NCI-H2107 treated with DMSO at 0.1 percent for 48 hours (cell line): ENCODE measurements at regions not wholly inside any gene's neighbourhood (a gene's known extent, or its start where the extent isn't known, plus 50 kb on each side); places are given as distances from the start of the nearest gene placed in this dataset.
"Not testable (repeated sequence)": the region's sequence is repeated elsewhere in the genome, so short reads cannot be mapped to it uniquely, and the experiment has no call there.

Experiments used
- DNase-seq: peaks from one replicate; lab custom pipeline; 2025; ENCODE audit not compliant: unreplicated experiment; lab: John Stamatoyannopoulos, UW

- DNase-seq: no peak
Measured at GRCh38 chr15:95763426-95763825, 567.1 kb upstream of the NR2F2 start.

- DNase-seq: no peak
Measured at GRCh38 chr15:95765161-95765560, 565.3 kb upstream of the NR2F2 start.

- DNase-seq: no peak
Measured at GRCh38 chr15:95770196-95770595, 560.3 kb upstream of the NR2F2 start.

- DNase-seq: no peak
Measured at GRCh38 chr15:95772982-95773381, 557.5 kb upstream of the NR2F2 start.

- no peak for DNase-seq
Measured at GRCh38 chr15:95784508-95784907, 546.0 kb upstream of the NR2F2 start.

- not testable (repeated sequence) for DNase-seq
Measured at GRCh38 chr15:95785276-95785675, 545.2 kb upstream of the NR2F2 start.

GRCh38 chr15:95793231-95793630, 537.3 kb upstream of the NR2F2 start:
- no peak for DNase-seq

GRCh38 chr15:95795386-95795785, 535.1 kb upstream of the NR2F2 start:
- no peak for DNase-seq

- no peak for DNase-seq
Measured at GRCh38 chr15:95799286-95800200, 531.0 kb upstream of the NR2F2 start.

GRCh38 chr15:95804484-95804883, 526.0 kb upstream of the NR2F2 start:
- no peak for DNase-seq

GRCh38 chr15:95812491-95812890, 518.0 kb upstream of the NR2F2 start:
- no peak for DNase-seq

- no peak for DNase-seq
Measured at GRCh38 chr15:95814908-95815307, 515.6 kb upstream of the NR2F2 start.

- no peak for DNase-seq
Measured at GRCh38 chr15:95816591-95816990, 513.9 kb upstream of the NR2F2 start.

GRCh38 chr15:95822961-95823360, 507.5 kb upstream of the NR2F2 start:
- DNase-seq: no peak

GRCh38 chr15:95825208-95825607, 505.3 kb upstream of the NR2F2 start:
- DNase-seq: no peak

- DNase-seq: no peak
Measured at GRCh38 chr15:95825671-95826411, 504.7 kb upstream of the NR2F2 start.

GRCh38 chr15:95826412-95827195, 503.9 kb upstream of the NR2F2 start:
- no peak for DNase-seq

- no peak for DNase-seq
Measured at GRCh38 chr15:95829062-95829461, 501.4 kb upstream of the NR2F2 start.

GRCh38 chr15:95830281-95830680, 500.2 kb upstream of the NR2F2 start:
- DNase-seq: peak; percentile 7

- peak; percentile 15 for DNase-seq
Measured at GRCh38 chr15:95832668-95833067, 497.8 kb upstream of the NR2F2 start.

- no peak for DNase-seq
Measured at GRCh38 chr15:95834028-95834804, 496.3 kb upstream of the NR2F2 start.
